ENCODE measurements at regions not wholly inside any gene's neighbourhood (a gene's known extent, or its start where the extent isn't known, plus 50 kb on each side); places are given as distances from the start of the nearest gene placed in this dataset.

DNA sequence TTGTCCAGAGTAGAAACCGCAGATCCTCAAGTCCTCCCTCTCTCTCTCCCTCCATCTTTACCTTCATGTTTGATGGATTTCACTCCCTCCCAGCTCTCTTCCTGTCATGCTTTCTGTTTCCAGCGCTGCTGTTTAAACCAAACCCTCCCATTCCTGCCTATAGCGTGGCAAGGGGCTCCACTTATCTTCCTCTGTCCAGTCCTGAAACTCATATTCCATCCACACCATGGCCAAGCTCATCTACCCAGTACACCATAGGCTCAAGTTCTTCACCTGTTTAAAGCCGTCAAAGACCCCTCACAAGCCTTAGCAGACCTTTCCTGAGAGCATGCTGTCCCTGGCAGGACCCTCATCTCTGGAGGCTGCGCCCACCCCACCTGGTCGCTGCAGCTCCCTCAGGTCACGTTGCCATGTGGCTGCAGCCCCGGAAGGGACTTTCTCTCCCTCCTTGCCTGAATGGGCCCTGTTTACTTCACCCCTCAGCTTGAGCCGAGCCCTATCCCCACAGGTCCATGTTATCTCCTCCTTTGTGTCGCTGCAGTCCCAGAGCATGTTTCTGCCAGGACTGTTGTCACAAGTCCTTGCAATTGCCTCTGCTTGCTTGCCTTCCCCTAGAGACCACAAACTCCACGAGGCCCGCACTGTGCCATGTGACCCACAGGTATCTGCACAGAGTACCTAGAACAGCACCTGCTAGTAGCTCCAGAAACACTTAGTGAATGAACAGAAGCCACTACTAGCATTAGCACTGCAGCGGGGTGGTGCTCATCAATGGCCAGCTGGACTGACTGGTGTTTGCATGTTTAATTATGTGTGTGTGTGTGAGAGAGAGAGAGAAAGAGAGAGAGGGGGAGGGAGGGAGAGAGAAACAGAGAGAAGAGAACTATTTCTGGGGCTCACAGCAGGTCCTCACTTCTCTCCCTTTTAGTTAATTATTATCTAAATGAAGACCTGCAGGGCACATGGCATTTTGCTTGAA, 149.4 kb upstream of the SNX19 start:
- Mint-ChIP-seq H3K4me1 (peaks cover 13% of the 10 kb centered on the region), H3K9me3 (no peaks in the 10 kb centered on the region), H3K36me3 (ENCODE audit: low read depth) (no peaks in the 10 kb centered on the region), H3K27ac (ENCODE audit: unreplicated experiment) (no peak overlapping the region), H3K4me3 (no peak overlapping the region), H3K27me3 (ENCODE audit: low read depth) (no peaks in the 10 kb centered on the region)
- DNase-seq (ENCODE audit: low read depth, low spot score), result no peak
- TF ChIP-seq, protein P1, sequence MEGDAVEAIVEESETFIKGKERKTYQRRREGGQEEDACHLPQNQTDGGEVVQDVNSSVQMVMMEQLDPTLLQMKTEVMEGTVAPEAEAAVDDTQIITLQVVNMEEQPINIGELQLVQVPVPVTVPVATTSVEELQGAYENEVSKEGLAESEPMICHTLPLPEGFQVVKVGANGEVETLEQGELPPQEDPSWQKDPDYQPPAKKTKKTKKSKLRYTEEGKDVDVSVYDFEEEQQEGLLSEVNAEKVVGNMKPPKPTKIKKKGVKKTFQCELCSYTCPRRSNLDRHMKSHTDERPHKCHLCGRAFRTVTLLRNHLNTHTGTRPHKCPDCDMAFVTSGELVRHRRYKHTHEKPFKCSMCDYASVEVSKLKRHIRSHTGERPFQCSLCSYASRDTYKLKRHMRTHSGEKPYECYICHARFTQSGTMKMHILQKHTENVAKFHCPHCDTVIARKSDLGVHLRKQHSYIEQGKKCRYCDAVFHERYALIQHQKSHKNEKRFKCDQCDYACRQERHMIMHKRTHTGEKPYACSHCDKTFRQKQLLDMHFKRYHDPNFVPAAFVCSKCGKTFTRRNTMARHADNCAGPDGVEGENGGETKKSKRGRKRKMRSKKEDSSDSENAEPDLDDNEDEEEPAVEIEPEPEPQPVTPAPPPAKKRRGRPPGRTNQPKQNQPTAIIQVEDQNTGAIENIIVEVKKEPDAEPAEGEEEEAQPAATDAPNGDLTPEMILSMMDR (conservative IDR thresholded peaks at IDR 0.05), result no peak

DNA sequence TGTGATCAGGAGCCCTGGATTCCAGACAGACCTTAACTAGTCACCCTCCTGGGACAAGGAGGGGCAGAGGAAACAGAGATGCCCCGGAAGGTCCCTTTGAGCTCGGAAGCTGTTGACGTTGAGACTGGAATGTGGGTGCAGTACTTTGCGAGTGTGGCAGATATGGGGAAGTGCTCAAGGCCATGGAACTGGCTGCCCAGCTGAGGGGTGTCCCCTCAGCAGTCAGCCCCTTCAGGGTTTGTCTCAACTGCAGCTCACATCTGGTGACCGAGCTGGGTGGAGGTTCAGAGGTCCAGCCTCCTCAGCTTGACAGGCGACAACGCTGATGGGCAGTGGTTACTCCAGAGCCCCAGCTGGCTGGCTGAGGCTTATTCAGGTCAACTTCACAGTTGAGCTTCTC, 150.3 kb upstream of the SNX19 start:
- TF ChIP-seq, protein P1 (conservative IDR thresholded peaks at IDR 0.05), result no peak
- H3K27ac Mint-ChIP-seq (ENCODE audit: unreplicated experiment), result no peak overlapping the region
- H3K36me3 Mint-ChIP-seq (ENCODE audit: low read depth), result no peaks in the 10 kb centered on the region

DNA sequence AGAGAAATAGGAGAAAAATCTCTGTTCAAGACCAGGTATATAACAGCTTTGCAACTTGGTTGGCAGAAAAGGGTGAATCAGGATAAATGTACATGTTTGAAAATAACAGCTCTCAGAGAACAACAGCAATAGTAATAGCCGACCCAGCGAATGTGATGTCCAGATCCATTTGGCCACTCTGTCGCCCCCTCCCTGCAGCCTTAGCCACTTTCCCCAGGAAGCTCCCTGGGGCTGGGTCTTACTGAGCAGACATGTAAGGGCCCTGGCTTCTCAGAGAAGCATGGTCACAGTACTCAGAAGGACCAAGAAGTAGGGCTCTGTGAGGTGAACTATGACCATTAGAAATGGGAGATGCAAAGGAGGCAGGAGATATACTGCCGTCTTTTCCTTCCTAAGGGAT, 154.1 kb upstream of the SNX19 start:
- no peak overlapping the region for H3K27ac Mint-ChIP-seq (ENCODE audit: unreplicated experiment)
- H3K4me1 Mint-ChIP-seq, result no peaks in the 10 kb centered on the region
- TF ChIP-seq, protein P1 (conservative IDR thresholded peaks at IDR 0.05), result no peak
- no peaks in the 10 kb centered on the region for H3K9me3 Mint-ChIP-seq
- H3K36me3 Mint-ChIP-seq (ENCODE audit: low read depth), result no peaks in the 10 kb centered on the region
- no peak overlapping the region for H3K4me3 Mint-ChIP-seq
- DNase-seq (ENCODE audit: low read depth, low spot score), result no peak
- H3K27me3 Mint-ChIP-seq (ENCODE audit: low read depth), result no peaks in the 10 kb centered on the region

More for the DNA sequence above, 150.3 kb upstream of the SNX19 start:
- no peaks in the 10 kb centered on the region for H3K9me3 Mint-ChIP-seq
- DNase-seq (ENCODE audit: low read depth, low spot score), result no peak
- no peak overlapping the region for H3K4me3 Mint-ChIP-seq
- H3K27me3 Mint-ChIP-seq (ENCODE audit: low read depth), result no peaks in the 10 kb centered on the region
- H3K4me1 Mint-ChIP-seq, result peaks cover 13% of the 10 kb centered on the region

DNA sequence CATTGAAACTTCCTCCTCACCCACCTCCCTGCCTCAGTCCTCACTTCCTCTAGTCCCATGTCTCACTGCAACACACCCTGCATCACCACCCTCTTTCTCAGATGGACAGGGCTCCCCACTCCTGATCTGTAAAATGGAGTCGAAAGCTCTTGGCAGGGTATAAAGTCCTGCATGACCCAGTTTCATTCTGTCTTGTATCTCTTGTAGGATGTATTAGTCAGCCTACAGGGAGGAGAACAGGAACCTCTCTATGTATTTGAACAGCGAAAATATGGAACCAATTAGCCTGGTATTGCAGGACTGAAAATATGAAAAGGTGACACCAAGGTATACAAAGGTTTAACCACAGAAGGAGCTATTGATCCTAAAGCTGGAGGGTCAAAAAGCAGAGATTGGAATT, 156.9 kb upstream of the SNX19 start:
- Mint-ChIP-seq H3K27ac (ENCODE audit: unreplicated experiment) (no peak overlapping the region), H3K27me3 (ENCODE audit: low read depth) (no peaks in the 10 kb centered on the region), H3K4me1 (no peaks in the 10 kb centered on the region), H3K4me3 (no peak overlapping the region), H3K9me3 (no peaks in the 10 kb centered on the region), H3K36me3 (ENCODE audit: low read depth) (no peaks in the 10 kb centered on the region)
- TF ChIP-seq, protein P1 (conservative IDR thresholded peaks at IDR 0.05), result no peak
- DNase-seq (ENCODE audit: low read depth, low spot score), result no peak

DNA sequence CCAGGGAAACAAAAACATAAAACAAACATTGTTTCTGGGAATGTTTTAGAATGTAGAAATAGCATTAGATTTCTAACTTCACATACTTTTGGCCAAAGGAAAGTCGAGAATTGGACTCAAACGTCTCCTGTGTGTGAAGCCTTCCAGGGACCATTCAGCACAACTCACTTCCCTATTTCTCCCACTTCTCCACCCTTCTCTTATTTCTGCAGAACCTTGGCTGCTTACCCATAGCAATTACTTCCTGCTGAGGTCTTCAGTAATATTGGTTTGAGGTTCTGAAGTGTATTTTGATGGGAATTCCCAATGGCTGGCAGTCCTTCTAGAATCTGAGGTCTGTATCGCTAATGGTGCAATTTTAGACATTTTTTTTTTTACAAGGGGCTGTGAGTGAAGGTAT, 158.3 kb upstream of the SNX19 start:
- DNase-seq (ENCODE audit: low read depth, low spot score), result no peak
- Mint-ChIP-seq H3K4me3 (no peak overlapping the region), H3K27ac (ENCODE audit: unreplicated experiment) (no peak overlapping the region), H3K27me3 (ENCODE audit: low read depth) (no peaks in the 10 kb centered on the region), H3K9me3 (no peaks in the 10 kb centered on the region), H3K4me1 (no peaks in the 10 kb centered on the region), H3K36me3 (ENCODE audit: low read depth) (no peaks in the 10 kb centered on the region)
- TF ChIP-seq, protein P1 (conservative IDR thresholded peaks at IDR 0.05), result no peak

All from neural crest cell (in vitro differentiated cells).